H1 (cell line): ENCODE measurements at regions not wholly inside any gene's neighbourhood (a gene's known extent, or its start where the extent isn't known, plus 50 kb on each side); places are given as distances from the start of the nearest gene placed in this dataset.

Experiments
- CTCF ChIA-PET: fragments of 300-600 bp; sonication (Branson Sonifier 250); formaldehyde crosslinking; loops from one replicate; lab custom pipeline; 2021; ENCODE audit not compliant: partially characterized antibody; lab: Charles Lee
- POLR2A ChIA-PET: fragments of 300-600 bp; sonication (Branson Sonifier 250); formaldehyde crosslinking; loops from one replicate; lab custom pipeline; 2021; ENCODE audit warnings: inconsistent platforms; ENCODE audit not compliant: partially characterized antibody; lab: Charles Lee
- DNase-seq, 2 experiments: peaks; one replicate each; pipeline versions ENCODE4 v3.0.0 to v3.0.0-alpha.2; 2010 to 2022; ENCODE audit warnings: low spot score in 2 of 2, low read depth in 1 of 2, mixed read lengths in 1 of 2
- FAIRE-seq: peaks from 2 replicates; lab custom pipeline; 2011; peaks lifted over from hg19 to GRCh38; lab: Jason Lieb, UNC
- H2AFZ ChIP-seq: 2 replicates; pipeline ENCODE4 v1.8.1; 2012; ENCODE audit warnings: low read length, inconsistent platforms
- H2AK5ac ChIP-seq: 2 replicates; pipeline ENCODE4 v1.6.1; 2013; ENCODE audit warnings: low read depth, low read length
- H2BK120ac ChIP-seq: replicated peaks from 2 replicates; pipeline ENCODE3; 2013; ENCODE audit warnings: low read depth, low read length, inconsistent platforms
- H2BK12ac ChIP-seq: 2 replicates; pipeline ENCODE4 v1.6.1; 2013; ENCODE audit warnings: low read depth, low read length
- H2BK15ac ChIP-seq: 2 replicates; pipeline ENCODE4 v1.6.1; 2013; ENCODE audit warnings: low read length
- H2BK20ac ChIP-seq: 2 replicates; pipeline ENCODE4 v1.6.1; 2013; ENCODE audit warnings: low read length
- H2BK5ac ChIP-seq: 2 replicates; pipeline ENCODE4 v1.6.1; 2013; ENCODE audit warnings: low read depth, low read length
- H3K14ac ChIP-seq: 2 replicates; pipeline ENCODE4 v1.6.1; 2013; ENCODE audit warnings: inconsistent platforms; ENCODE audit not compliant: insufficient read length
- H3K18ac ChIP-seq: 2 replicates; pipeline ENCODE4 v1.6.1; 2013; ENCODE audit warnings: low read length; ENCODE audit errors: extremely low read depth
- H3K23ac ChIP-seq: 2 replicates; pipeline ENCODE4 v1.6.1; 2013; ENCODE audit warnings: inconsistent platforms; ENCODE audit not compliant: insufficient read length
- H3K23me2 ChIP-seq: 2 replicates; pipeline ENCODE4 v1.6.1; 2013; ENCODE audit warnings: low read depth, low read length
- H3K27ac ChIP-seq: 2 replicates; pipeline ENCODE4 v1.6.1; 2011; ENCODE audit warnings: low read depth, low read length, inconsistent platforms
- H3K27me3 ChIP-seq, 4 experiments: replicated peaks in 1 of 4; 1 replicate in 1 of 4; 2 replicates in 3 of 4; pipeline versions ENCODE4 v1.6.1 to v1.8.1; 2011 to 2013; ENCODE audit warnings: low read length in 3 of 4, mild to moderate bottlenecking in 3 of 4, inconsistent platforms in 2 of 4, mixed read lengths in 2 of 4, moderate library complexity in 1 of 4; ENCODE audit not compliant: control insufficient read depth in 3 of 4, insufficient read depth in 3 of 4; ENCODE audit errors: extremely low read depth in 1 of 4
- H3K36me3 ChIP-seq, 4 experiments: 2 replicates each; pipeline versions ENCODE4 v1.6.1 to v1.8.1; 2011 to 2013; ENCODE audit warnings: mild to moderate bottlenecking in 4 of 4, low read length in 3 of 4, moderate library complexity in 2 of 4, control low read depth in 1 of 4, inconsistent platforms in 1 of 4; ENCODE audit not compliant: insufficient read depth in 4 of 4, control insufficient read depth in 2 of 4
- H3K4ac ChIP-seq: replicated peaks from 2 replicates; pipeline ENCODE3; 2013; ENCODE audit warnings: low read length, low read depth, mixed read lengths, inconsistent platforms; ENCODE audit not compliant: insufficient read length
- H3K4me1 ChIP-seq, 4 experiments: replicated peaks in 1 of 4; 1 replicate in 1 of 4; 2 replicates in 3 of 4; pipeline versions ENCODE4 v1.6.1 to v1.8.1; 2011 to 2013; ENCODE audit warnings: low read length in 3 of 4, inconsistent platforms in 2 of 4, mixed read lengths in 1 of 4; ENCODE audit not compliant: insufficient read depth in 4 of 4, control insufficient read depth in 3 of 4
- H3K4me2 ChIP-seq, 2 experiments: 2 replicates each; pipeline versions ENCODE4 v1.6.1 to v1.8.1; 2011 to 2013; ENCODE audit warnings: low read depth in 2 of 2, low read length in 2 of 2, control low read depth in 1 of 2, inconsistent platforms in 1 of 2, mild to moderate bottlenecking in 1 of 2; ENCODE audit not compliant: insufficient read depth in 1 of 2
- H3K4me3 ChIP-seq, 4 experiments: fragments of 200-600, 300-600 bp in 1 of 4; sonication (generic), shearing (Covaris generic), sonication (Bioruptor Twin) in 1 of 4; 2 replicates each; pipeline versions ENCODE4 v1.5.1 to v1.8.1; 2011 to 2016; ENCODE audit warnings: low read length in 4 of 4, low read depth in 3 of 4, control low read depth in 2 of 4, inconsistent platforms in 2 of 4, mild to moderate bottlenecking in 2 of 4, mixed read lengths in 1 of 4, moderate library complexity in 1 of 4; ENCODE audit not compliant: insufficient read depth in 2 of 4; ENCODE audit errors: extremely low read depth in 1 of 4
- H3K56ac ChIP-seq: replicated peaks from 2 replicates; pipeline ENCODE3; 2013; ENCODE audit warnings: low read depth, mild to moderate bottlenecking, mixed read lengths, low read length, inconsistent platforms; ENCODE audit not compliant: insufficient read length
- H3K79me1 ChIP-seq: 2 replicates; pipeline ENCODE4 v1.6.1; 2013; ENCODE audit warnings: low read depth, low read length, control low read depth
- H3K79me2 ChIP-seq, 2 experiments: 2 replicates each; pipeline versions ENCODE4 v1.6.1 to v1.8.1; 2012 to 2013; ENCODE audit warnings: low read length in 2 of 2, mild to moderate bottlenecking in 2 of 2, inconsistent platforms in 1 of 2; ENCODE audit not compliant: insufficient read depth in 2 of 2, control insufficient read depth in 1 of 2
- H3K9ac ChIP-seq, 4 experiments: replicated peaks in 1 of 4; 1 replicate in 1 of 4; 2 replicates in 3 of 4; pipeline versions ENCODE4 v1.6.1 to v1.8.1; 2011 to 2013; ENCODE audit warnings: low read depth in 3 of 4, low read length in 3 of 4, control low read depth in 2 of 4, mild to moderate bottlenecking in 2 of 4, moderate library complexity in 2 of 4, inconsistent platforms in 1 of 4; ENCODE audit errors: extremely low read depth in 1 of 4
- H3K9me3 ChIP-seq, 2 experiments: 2 replicates each; pipeline versions ENCODE4 v1.6.1 to v1.8.1; 2012 to 2013; ENCODE audit warnings: mild to moderate bottlenecking in 2 of 2, moderate library complexity in 2 of 2, control low read depth in 1 of 2, inconsistent platforms in 1 of 2, low read depth in 1 of 2, low read length in 1 of 2, mixed read lengths in 1 of 2; ENCODE audit not compliant: insufficient read depth in 2 of 2
- H4K20me1 ChIP-seq, 2 experiments: replicated peaks in 1 of 2; 2 replicates each; pipeline versions ENCODE3 to v1.8.1; 2011 to 2013; ENCODE audit warnings: inconsistent platforms in 2 of 2, low read length in 2 of 2, mild to moderate bottlenecking in 1 of 2; ENCODE audit not compliant: insufficient read depth in 2 of 2, control insufficient read depth in 1 of 2
- H4K5ac ChIP-seq: 2 replicates; pipeline ENCODE4 v1.6.1; 2013; ENCODE audit warnings: low read length, low read depth, mixed read lengths, inconsistent platforms; ENCODE audit not compliant: insufficient read length
- H4K8ac ChIP-seq: 2 replicates; pipeline ENCODE4 v1.8.0; 2013; ENCODE audit warnings: mild to moderate bottlenecking, moderate library complexity, low read length, inconsistent platforms; ENCODE audit not compliant: insufficient read depth; ENCODE audit errors: extremely low read depth
- H4K91ac ChIP-seq: replicated peaks from 2 replicates; pipeline ENCODE3; 2013; ENCODE audit warnings: low read length, mixed read lengths, inconsistent platforms; ENCODE audit not compliant: insufficient read length
- ASH2L ChIP-seq: fragments of 200-600, 300-600 bp; sonication (generic); IDR thresholded peaks from one replicate; pipeline ENCODE4 v1.7.1; 2017; ENCODE audit warnings: low read length
- BCL11A ChIP-seq, 2 experiments: IDR thresholded peaks; one replicate each; pipeline ENCODE4 v1.6.1; 2011; ENCODE audit warnings: low read depth in 2 of 2, low read length in 2 of 2, mild to moderate bottlenecking in 2 of 2
- CEBPB ChIP-seq: IDR thresholded peaks from 2 replicates; pipeline ENCODE4 v1.6.1; 2012; ENCODE audit warnings: low read depth, low read length
- CTBP2 ChIP-seq: IDR thresholded peaks from 2 replicates; pipeline ENCODE4 v1.7.0; 2011; ENCODE audit warnings: borderline replicate concordance, mild to moderate bottlenecking, moderate library complexity, mixed read lengths, low read length; ENCODE audit not compliant: insufficient read depth, insufficient read length
- E2F6 ChIP-seq: IDR thresholded peaks from 2 replicates; pipeline ENCODE4 v1.6.1; 2012; ENCODE audit warnings: inconsistent platforms
- JUND ChIP-seq: IDR thresholded peaks from 2 replicates; pipeline ENCODE4 v1.6.1; 2011; ENCODE audit warnings: mild to moderate bottlenecking, improper control_type of control experiment, low read length
- KDM5A ChIP-seq: fragments of 200-600 bp; IDR thresholded peaks from 2 replicates; pipeline ENCODE4 v1.7.1; 2012; ENCODE audit warnings: mild to moderate bottlenecking, low read length, inconsistent platforms, mixed read lengths
- MAX ChIP-seq: IDR thresholded peaks from 2 replicates; pipeline ENCODE4 v1.6.1; 2012; ENCODE audit warnings: inconsistent platforms
- PHF8 ChIP-seq: fragments of 200-600 bp; sonication (generic); conservative IDR thresholded peaks from 2 replicates; pipeline ENCODE4 v1.7.1; 2012; ENCODE audit warnings: low read depth, mild to moderate bottlenecking, inconsistent platforms, low read length, moderate library complexity
- POU5F1 ChIP-seq: IDR thresholded peaks from 2 replicates; pipeline ENCODE4 v1.6.1; 2011; ENCODE audit warnings: low read depth, mild to moderate bottlenecking, low read length, moderate library complexity
- RAD21 ChIP-seq, 2 experiments: IDR thresholded peaks in 1 of 2; conservative IDR thresholded peaks in 1 of 2; 2 replicates each; pipeline ENCODE4 v1.6.1; 2011; ENCODE audit warnings: low read depth in 2 of 2, low read length in 2 of 2, improper control_type of control experiment in 1 of 2, inconsistent platforms in 1 of 2, mild to moderate bottlenecking in 1 of 2, moderate library complexity in 1 of 2
- SP4 ChIP-seq: IDR thresholded peaks from 2 replicates; pipeline ENCODE4 v1.6.1; 2012; ENCODE audit warnings: low read length, inconsistent platforms
- USF2 ChIP-seq: IDR thresholded peaks from 2 replicates; pipeline ENCODE4 v1.6.1; 2011; ENCODE audit warnings: low read length, improper control_type of control experiment
- YY1 ChIP-seq: IDR thresholded peaks from 2 replicates; pipeline ENCODE4 v1.6.1; 2011; ENCODE audit warnings: low read depth, mild to moderate bottlenecking, low read length
- WGBS, 2 experiments: shearing (Covaris generic) in 1 of 2; methylation state at CpG; one replicate each; pipeline versions ENCODE4 v1.1.6 to v1.1.7; 2013 to 2015; ENCODE audit warnings: low lambda C conversion rate in 2 of 2, mixed read lengths in 2 of 2, inconsistent platforms in 1 of 2, low coverage in 1 of 2, missing lambda C conversion rate in 1 of 2; ENCODE audit not compliant: insufficient replicate concordance in 2 of 2, insufficient coverage in 1 of 2, insufficient read length in 1 of 2; ENCODE audit errors: extremely low coverage in 1 of 2, missing lambda C conversion rate in 1 of 2; 5-methylcytosine and 5-hydroxymethylcytosine counted together

GRCh38 chr2:239772721-239773120 is 252.4 kb downstream of the NDUFA10 start:
- WGBS, 2 experiments: 77% methylated on average over 5 of the region's 5 CpGs; no CpG with 5 or more reads in 1 of the 2 experiments
- TF ChIP-seq CEBPB: no peak
- no peak for TF ChIP-seq ASH2L
- TF ChIP-seq JUND: no peak
- TF ChIP-seq KDM5A: no peak
- no peak for TF ChIP-seq POU5F1
- TF ChIP-seq RAD21 (IDR thresholded peaks at IDR 0.05 in 1 of 2, conservative IDR thresholded peaks at IDR 0.05 in 1 of 2; ENCODE audit: low read depth in 2 of 2, low read length in 2 of 2): no peak
- TF ChIP-seq PHF8: no peak
- TF ChIP-seq BCL11A (IDR thresholded peaks at IDR 0.05; ENCODE audit: low read depth in 2 of 2, low read length in 2 of 2): no peak
- no peak for TF ChIP-seq E2F6
- TF ChIP-seq CTBP2: no peak
- TF ChIP-seq USF2: no peak
- TF ChIP-seq SP4: no peak
- no peak for TF ChIP-seq YY1
- no peak for TF ChIP-seq MAX

More at GRCh38 chr2:239772721-239773120, 252.4 kb downstream of the NDUFA10 start:
- ChIA-PET CTCF (no interaction called here), POLR2A (no interaction called here)
- Histone ChIP-seq H2BK5ac (no peak overlapping the region), H3K23ac (no peak overlapping the region), H4K91ac (no peak overlapping the region), H3K4me2 (no peak overlapping the region), H3K23me2 (no peaks in the 10 kb centered on the region), H4K20me1 (no peaks in the 10 kb centered on the region), H3K14ac (no peak overlapping the region), H2AFZ (no peak overlapping the region), H3K4me1 (no peaks in the 10 kb centered on the region), H3K36me3 (no peaks in the 10 kb centered on the region), H3K4ac (no peak overlapping the region), H3K79me2 (no peaks in the 10 kb centered on the region), H2BK20ac (no peak overlapping the region), H3K9me3 (peaks cover 5 to 11% of the 10 kb centered on the region in 2 experiments; a peak in 1 of 4 replicates), H2BK12ac (no peak overlapping the region), H2BK15ac (no peak overlapping the region), H4K8ac (no peak overlapping the region), H3K27me3 (no peaks in the 10 kb centered on the region), H2BK120ac (no peak overlapping the region), H4K5ac (no peak overlapping the region), H3K18ac (no peak overlapping the region), H3K56ac (no peak overlapping the region), H2AK5ac (no peak overlapping the region), H3K9ac (no peak overlapping the region), H3K27ac (no peak overlapping the region), H3K4me3 (no peak overlapping the region), H3K79me1 (no peaks in the 10 kb centered on the region)
- FAIRE-seq: no peak
- DNase-seq: no peak
